SK-N-SH (cell line): ENCODE measurements at regions not wholly inside any gene's neighbourhood (a gene's known extent, or its start where the extent isn't known, plus 50 kb on each side); places are given as distances from the start of the nearest gene placed in this dataset.

Experiments used
- ELF1 ChIP-seq: IDR thresholded peaks from 2 replicates; pipeline ENCODE4 v1.4.0; 2012
- EP300 ChIP-seq, 2 experiments: IDR thresholded peaks; 2 replicates each; pipeline versions ENCODE4 v1.4.0 to v1.6.1; 2012; ENCODE audit warnings: borderline replicate concordance in 1 of 2, low read depth in 1 of 2, low read length in 1 of 2
- FOXJ3 ChIP-seq: sonication (generic); formaldehyde crosslinking; IDR thresholded peaks from 2 replicates; pipeline ENCODE4 v1.5.1; 2020; ENCODE audit warnings: mild to moderate bottlenecking, missing genetic modification reagents
- MXI1 ChIP-seq: IDR thresholded peaks from 2 replicates; pipeline ENCODE4 v1.6.1; 2012; ENCODE audit warnings: mild to moderate bottlenecking, low read depth, low read length, improper control_type of control experiment
- RFX5 ChIP-seq: IDR thresholded peaks from 2 replicates; pipeline ENCODE4 v1.6.1; 2012; ENCODE audit warnings: mild to moderate bottlenecking, improper control_type of control experiment, low read length
- TCF12 ChIP-seq: IDR thresholded peaks from 2 replicates; pipeline ENCODE4 v1.4.0; 2012
- YY1 ChIP-seq: IDR thresholded peaks from 2 replicates; pipeline ENCODE4 v1.4.0; 2012; ENCODE audit warnings: low read depth, mild to moderate bottlenecking
- TF ChIP-seq, protein P1 (sequence below): fragments of 200-600 bp; sonication (generic); IDR thresholded peaks from 2 replicates; pipeline ENCODE4 v1.6.1; 2017; ENCODE audit warnings: antibody characterized with exemption, mild to moderate bottlenecking, moderate library complexity
- TF ChIP-seq, protein P2 (sequence below): IDR thresholded peaks from 2 replicates; pipeline ENCODE4 v1.4.0; 2012; ENCODE audit warnings: low read depth, borderline replicate concordance

DNA sequence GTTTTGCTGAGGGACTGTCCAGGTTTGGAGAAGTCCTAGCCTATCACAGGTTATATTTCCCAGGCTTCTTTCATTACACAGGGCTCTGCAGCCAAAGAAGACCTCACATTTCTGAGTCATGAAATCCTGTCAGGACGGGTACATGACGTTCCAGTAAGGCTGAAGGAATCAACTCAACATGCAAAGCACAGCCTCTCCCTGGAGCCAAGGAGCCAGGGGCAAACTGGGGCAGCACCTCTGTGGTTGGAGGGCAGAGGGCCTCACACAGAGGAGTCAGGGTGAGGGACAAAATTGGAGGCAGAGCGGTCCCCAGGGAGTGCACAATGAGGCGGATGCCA is 116.3 kb upstream of the GDF10 start:
- no peak for TF ChIP-seq MXI1
- TF ChIP-seq, protein P1, sequence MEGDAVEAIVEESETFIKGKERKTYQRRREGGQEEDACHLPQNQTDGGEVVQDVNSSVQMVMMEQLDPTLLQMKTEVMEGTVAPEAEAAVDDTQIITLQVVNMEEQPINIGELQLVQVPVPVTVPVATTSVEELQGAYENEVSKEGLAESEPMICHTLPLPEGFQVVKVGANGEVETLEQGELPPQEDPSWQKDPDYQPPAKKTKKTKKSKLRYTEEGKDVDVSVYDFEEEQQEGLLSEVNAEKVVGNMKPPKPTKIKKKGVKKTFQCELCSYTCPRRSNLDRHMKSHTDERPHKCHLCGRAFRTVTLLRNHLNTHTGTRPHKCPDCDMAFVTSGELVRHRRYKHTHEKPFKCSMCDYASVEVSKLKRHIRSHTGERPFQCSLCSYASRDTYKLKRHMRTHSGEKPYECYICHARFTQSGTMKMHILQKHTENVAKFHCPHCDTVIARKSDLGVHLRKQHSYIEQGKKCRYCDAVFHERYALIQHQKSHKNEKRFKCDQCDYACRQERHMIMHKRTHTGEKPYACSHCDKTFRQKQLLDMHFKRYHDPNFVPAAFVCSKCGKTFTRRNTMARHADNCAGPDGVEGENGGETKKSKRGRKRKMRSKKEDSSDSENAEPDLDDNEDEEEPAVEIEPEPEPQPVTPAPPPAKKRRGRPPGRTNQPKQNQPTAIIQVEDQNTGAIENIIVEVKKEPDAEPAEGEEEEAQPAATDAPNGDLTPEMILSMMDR, result no peak
- TF ChIP-seq YY1, result no peak
- TF ChIP-seq EP300 (IDR thresholded peaks at IDR 0.05; ENCODE audit: borderline replicate concordance in 1 of 2, low read depth in 1 of 2, low read length in 1 of 2), result no peak
- TF ChIP-seq, protein P2, sequence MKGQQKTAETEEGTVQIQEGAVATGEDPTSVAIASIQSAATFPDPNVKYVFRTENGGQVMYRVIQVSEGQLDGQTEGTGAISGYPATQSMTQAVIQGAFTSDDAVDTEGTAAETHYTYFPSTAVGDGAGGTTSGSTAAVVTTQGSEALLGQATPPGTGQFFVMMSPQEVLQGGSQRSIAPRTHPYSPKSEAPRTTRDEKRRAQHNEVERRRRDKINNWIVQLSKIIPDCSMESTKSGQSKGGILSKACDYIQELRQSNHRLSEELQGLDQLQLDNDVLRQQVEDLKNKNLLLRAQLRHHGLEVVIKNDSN, result no peak
- no peak for TF ChIP-seq FOXJ3 (CRISPR knock-in tag)
- TF ChIP-seq RFX5, result no peak
- no peak for TF ChIP-seq ELF1
- TF ChIP-seq TCF12, result no peak
